ENCODE measurements at regions not wholly inside any gene's neighbourhood (a gene's known extent, or its start where the extent isn't known, plus 50 kb on each side); places are given as distances from the start of the nearest gene placed in this dataset.

GRCh38 chr5:2895876-2896275 lies 144.4 kb upstream of the IRX2 start:
- TF ChIP-seq CTCF (IDR thresholded peaks at IDR 0.05; ENCODE audit: unreplicated experiment) = no peak
- no peak for DNase-seq (ENCODE audit: low spot score, unreplicated experiment)
- Mint-ChIP-seq H3K36me3 (ENCODE audit: insufficient read depth) (no peaks in the 10 kb centered on the region), H3K27ac (no peak overlapping the region), H3K4me1 (ENCODE audit: low read depth) (no peaks in the 10 kb centered on the region), H3K4me3 (ENCODE audit: low read depth) (no peak overlapping the region), H3K9me3 (ENCODE audit: low read depth) (no peaks in the 10 kb centered on the region), H3K27me3 (peaks cover 34% of the 10 kb centered on the region)

GRCh38 chr5:2895196-2895595 lies 143.7 kb upstream of the IRX2 start:
- no peaks in the 10 kb centered on the region for H3K9me3 Mint-ChIP-seq (ENCODE audit: low read depth)
- no peak for TF ChIP-seq CTCF (IDR thresholded peaks at IDR 0.05; ENCODE audit: unreplicated experiment)
- no peaks in the 10 kb centered on the region for H3K36me3 Mint-ChIP-seq (ENCODE audit: insufficient read depth)
- no peak for DNase-seq (ENCODE audit: low spot score, unreplicated experiment)
- H3K4me1 Mint-ChIP-seq (ENCODE audit: low read depth) = no peaks in the 10 kb centered on the region
- H3K27ac Mint-ChIP-seq = no peak overlapping the region
- no peak overlapping the region for H3K4me3 Mint-ChIP-seq (ENCODE audit: low read depth)
- peaks cover 34% of the 10 kb centered on the region for H3K27me3 Mint-ChIP-seq

GRCh38 chr5:2894736-2895135 lies 143.3 kb upstream of the IRX2 start:
- no peaks in the 10 kb centered on the region for H3K4me1 Mint-ChIP-seq (ENCODE audit: low read depth)

GRCh38 chr5:2894316-2894715 lies 142.8 kb upstream of the IRX2 start:
- Mint-ChIP-seq H3K4me1 (ENCODE audit: low read depth) (no peaks in the 10 kb centered on the region), H3K9me3 (ENCODE audit: low read depth) (no peaks in the 10 kb centered on the region), H3K36me3 (ENCODE audit: insufficient read depth) (no peaks in the 10 kb centered on the region), H3K4me3 (ENCODE audit: low read depth) (no peak overlapping the region), H3K27me3 (peaks cover 38% of the 10 kb centered on the region), H3K27ac (no peak overlapping the region)
- no peak for TF ChIP-seq CTCF (IDR thresholded peaks at IDR 0.05; ENCODE audit: unreplicated experiment)
- DNase-seq (ENCODE audit: low spot score, unreplicated experiment) = no peak

More at GRCh38 chr5:2894736-2895135, 143.3 kb upstream of the IRX2 start:
- H3K27ac Mint-ChIP-seq = no peak overlapping the region
- DNase-seq (ENCODE audit: low spot score, unreplicated experiment) = no peak
- H3K36me3 Mint-ChIP-seq (ENCODE audit: insufficient read depth) = no peaks in the 10 kb centered on the region
- TF ChIP-seq CTCF (IDR thresholded peaks at IDR 0.05; ENCODE audit: unreplicated experiment) = no peak
- H3K4me3 Mint-ChIP-seq (ENCODE audit: low read depth) = no peak overlapping the region
- no peaks in the 10 kb centered on the region for H3K9me3 Mint-ChIP-seq (ENCODE audit: low read depth)
- peaks cover 39% of the 10 kb centered on the region for H3K27me3 Mint-ChIP-seq

GRCh38 chr5:2892466-2893000 lies 141.1 kb upstream of the IRX2 start:
- no peak for DNase-seq (ENCODE audit: low spot score, unreplicated experiment)
- no peaks in the 10 kb centered on the region for H3K36me3 Mint-ChIP-seq (ENCODE audit: insufficient read depth)
- no peak overlapping the region for H3K27ac Mint-ChIP-seq
- H3K4me3 Mint-ChIP-seq (ENCODE audit: low read depth) = no peak overlapping the region
- no peaks in the 10 kb centered on the region for H3K4me1 Mint-ChIP-seq (ENCODE audit: low read depth)
- H3K9me3 Mint-ChIP-seq (ENCODE audit: low read depth) = no peaks in the 10 kb centered on the region
- peaks cover 35% of the 10 kb centered on the region for H3K27me3 Mint-ChIP-seq
- TF ChIP-seq CTCF (IDR thresholded peaks at IDR 0.05; ENCODE audit: unreplicated experiment) = no peak
